Islet precursor cell (in vitro differentiated cells): ENCODE measurements at regions not wholly inside any gene's neighbourhood (a gene's known extent, or its start where the extent isn't known, plus 50 kb on each side); places are given as distances from the start of the nearest gene placed in this dataset.
"Not testable (repeated sequence)": the region's sequence is repeated elsewhere in the genome, so short reads cannot be mapped to it uniquely, and the experiment has no call there.

ENCODE experiments used
- DNase-seq: peaks from one replicate; pipeline ENCODE4 v3.0.0-alpha.2; 2018

- DNase-seq, result no peak
These were observed 106.5 kb downstream of the KLF13 start for GRCh38 chr15:31433091-31433490.

DNA sequence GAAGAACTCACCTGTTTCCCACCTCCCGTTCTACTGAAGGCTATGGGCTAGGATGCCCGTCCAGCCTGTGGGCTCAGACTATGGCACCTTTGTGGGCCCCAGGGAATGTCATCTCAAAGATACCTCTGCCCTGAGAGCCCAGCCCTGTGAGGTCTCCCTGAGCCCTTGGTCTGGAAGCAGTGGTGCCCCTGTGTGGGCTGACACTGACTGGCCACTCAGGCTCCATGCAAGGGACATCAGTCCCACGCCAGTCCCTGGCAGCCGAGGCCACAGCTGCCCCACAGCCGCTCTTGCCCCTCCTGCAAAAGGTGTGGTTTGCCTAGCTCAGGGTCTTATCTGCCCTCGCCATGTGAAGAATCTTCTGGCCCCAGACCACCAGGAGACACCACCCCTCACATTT, 106.9 kb downstream of the KLF13 start:
- no peak for DNase-seq

DNA sequence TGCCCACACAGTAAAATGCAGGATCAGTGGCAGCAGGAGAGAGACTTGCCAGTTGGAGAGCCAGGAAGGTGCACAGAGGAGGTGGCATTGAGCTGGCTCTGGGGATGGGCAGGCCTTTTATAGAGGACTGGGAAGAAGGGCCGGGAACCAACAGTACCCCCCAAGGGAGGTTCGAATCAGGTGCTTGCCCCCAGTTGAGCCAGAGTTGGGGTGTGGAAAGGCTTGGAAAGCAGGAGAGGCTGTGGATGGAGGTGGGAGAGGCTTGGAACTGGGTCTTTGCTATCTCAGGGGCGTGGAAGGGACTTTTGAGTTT, 107.6 kb downstream of the KLF13 start:
- no peak for DNase-seq

DNA sequence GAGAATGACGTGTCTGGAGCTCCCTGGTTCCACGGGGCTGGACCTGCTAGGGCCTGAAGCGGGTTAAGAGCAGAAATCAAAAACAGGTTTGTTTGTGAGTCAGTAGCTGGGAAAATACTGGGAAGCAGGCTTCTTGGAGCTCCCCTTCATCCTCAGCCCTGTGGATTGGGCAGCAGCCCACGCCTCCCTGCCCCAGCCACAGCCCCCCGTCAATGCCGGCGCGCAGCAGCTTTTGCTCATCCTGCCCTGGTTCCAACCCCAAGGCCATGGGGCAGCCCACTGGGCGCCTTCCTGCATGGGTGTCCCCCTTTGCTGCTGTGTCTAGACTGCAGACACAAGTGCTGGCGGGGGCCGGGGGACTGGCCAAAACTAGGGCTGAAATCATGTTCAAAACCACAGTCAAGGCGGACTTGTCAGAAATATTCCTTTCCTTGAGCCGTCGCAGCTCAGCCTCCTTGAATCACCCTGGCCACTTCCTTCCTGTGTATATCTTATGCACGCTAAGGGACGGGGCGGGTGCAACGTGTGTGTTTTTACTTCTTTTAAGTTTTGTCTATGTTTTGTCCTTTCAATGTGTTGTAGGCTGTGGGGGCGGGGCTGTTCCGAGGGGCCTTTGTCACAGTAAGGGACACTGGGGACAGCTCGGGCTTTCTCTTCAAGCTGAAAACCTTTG, 108.1 kb downstream of the KLF13 start:
- no peak for DNase-seq

DNA sequence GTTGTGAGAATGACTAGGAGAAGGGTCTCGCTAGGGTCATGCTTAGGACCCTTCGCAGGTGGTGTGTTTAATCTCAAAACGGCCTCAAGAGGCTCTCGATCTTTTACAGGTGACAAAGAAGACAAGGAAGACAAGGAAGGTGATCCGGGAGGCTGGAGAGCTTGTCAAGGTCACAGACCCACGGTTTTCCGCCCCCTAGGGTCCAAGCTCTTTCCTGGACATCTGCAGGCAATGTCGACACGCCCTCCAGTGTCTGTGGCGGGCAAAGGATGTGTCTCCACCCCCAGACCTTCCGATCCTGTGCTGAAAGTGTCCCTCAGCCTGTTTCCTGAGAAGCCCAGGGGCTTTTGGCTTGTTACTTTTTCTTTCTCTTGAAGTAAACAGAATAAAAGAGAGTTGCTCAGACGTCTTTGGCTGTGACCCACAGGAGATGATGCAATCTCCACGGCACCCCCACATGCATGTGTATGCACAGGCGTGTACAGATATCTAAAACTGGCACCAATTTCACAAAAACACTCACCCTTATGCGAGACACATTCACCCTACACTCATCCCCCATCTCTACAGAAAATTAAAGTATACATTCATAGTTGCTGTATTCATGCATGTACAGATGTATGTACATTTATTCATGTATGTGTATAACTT, 108.8 kb downstream of the KLF13 start:
- peak; percentile 90 for DNase-seq

DNA sequence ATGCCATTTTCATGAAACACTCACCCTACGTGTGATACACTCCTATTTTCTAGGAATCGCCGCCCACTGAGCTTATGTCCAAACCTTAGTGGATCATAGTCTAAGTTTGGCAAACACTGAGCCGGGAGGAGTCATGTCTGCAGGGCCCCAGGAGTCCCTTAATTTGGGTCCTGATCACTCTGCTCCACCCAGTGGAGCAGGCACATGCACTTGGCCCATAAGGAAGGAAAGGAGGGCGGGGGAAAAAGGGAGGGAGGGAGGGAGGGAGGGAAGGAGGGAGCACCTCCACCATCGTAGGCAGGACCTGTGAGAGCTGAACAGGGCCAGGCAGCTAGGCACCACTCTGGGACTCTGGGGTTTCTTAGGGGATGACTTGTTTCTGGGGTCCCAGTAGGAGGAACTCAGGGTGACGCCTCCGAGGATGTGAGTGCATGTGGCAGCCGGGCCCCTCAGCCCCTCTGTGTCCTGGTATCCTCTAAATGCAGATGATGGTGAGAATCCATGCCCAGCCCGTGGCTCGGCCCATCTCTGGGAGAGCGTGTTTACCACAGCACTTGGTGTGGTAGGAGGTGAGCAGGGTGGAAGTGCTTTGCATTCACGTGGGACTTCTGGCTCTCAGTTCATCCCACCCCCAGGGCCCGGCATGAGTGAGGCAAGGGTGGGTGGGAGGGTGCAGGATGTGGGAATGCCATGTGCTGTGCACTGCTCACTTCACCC, 109.4 kb downstream of the KLF13 start:
- DNase-seq, result no peak

DNA sequence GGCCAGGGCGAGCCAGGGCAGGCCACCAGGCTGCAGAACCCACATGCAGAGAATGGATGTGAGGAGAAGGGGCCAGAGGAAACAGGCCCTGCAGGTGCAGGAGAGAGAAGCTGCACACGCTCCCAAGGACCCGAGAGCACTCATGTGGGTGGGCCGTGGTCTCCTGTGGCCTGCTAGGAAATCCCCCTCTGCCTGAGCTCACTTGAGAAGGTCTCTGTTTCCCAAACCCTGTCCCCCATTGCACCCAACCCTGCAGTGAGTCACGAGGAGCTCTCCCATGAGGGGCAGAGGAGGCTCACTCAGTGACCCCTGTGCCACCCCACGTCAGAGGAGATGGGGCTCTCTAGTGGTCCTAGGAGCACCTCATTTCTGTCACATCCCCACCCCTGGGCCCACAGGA, 111.1 kb downstream of the KLF13 start:
- no peak for DNase-seq

DNA sequence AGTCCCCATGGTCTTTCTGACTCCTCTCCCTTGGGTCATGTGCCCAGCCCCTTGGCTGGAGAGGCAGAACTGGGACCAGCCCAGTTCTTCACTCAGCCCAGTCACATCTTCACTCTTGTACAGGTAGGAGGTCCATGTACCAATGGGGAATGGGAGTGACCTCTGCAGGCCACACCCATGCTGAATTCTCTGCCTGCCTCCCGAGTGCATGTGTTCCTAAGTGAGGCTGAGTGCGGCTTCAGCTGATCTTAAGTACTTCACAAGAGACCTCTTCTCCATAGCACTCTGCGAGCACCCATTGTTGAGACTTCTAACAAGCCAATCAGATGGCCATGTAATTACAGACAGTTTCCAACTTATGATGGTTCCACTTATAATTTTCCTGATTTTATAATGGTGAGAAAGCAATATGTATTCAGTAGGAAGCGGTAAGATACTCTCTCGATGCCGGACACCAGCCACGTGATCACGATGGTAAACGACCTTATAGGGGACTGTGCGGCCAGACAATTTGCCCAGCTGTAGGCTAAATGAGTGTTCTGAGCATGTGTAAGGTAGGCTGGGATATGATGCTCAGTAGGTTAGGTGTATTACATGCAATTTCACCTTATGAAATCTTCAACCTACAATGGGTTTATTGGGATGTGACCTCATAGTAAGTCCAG, 112.1 kb downstream of the KLF13 start:
- no peak for DNase-seq

GRCh38 chr15:31439328-31439727, 112.7 kb downstream of the KLF13 start:
- DNase-seq, result peak; percentile 77

- not testable (repeated sequence) for DNase-seq
These were observed 113.6 kb downstream of the KLF13 start for GRCh38 chr15:31440216-31440615.

- no peak for DNase-seq
These were observed 114.2 kb downstream of the KLF13 start for GRCh38 chr15:31440754-31441311.

DNA sequence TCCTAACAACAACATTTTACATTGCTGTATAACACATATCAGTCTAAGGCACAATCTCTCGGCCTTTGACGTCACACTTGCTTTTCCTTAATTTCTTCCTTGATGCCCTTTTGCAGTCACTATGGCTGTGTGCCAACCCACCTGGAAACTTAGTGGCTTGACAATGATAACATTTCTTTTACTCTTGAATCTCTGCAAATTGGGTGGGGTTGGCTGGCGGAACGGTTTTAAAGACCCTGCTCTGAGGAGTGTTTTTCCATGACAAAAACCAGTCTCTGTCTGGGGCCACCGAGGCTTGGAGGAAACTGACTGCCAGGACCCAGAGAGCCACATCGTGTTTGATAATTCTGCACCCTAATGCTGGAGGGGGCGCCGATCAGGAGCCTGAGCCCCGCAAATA, 115.6 kb downstream of the KLF13 start:
- no peak for DNase-seq

DNA sequence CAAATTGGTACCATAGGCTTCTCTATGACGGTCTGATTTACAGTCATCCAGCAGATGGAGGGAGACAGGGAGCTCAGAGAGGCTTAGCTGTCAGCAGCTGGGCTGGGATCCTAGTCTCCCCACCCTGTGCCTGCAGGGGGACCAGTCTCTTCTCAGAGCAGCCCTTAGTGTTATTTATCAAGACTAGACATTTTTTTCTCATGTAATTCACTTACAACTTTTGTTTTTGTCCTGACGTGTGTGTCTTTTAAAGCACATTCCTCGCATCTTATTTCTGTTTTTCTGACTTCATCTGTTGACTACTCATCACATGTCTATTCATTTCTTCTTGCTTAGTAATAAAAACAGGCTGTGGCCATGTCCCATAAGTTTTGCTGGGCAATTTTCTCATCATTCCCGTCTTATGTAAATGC, 116.1 kb downstream of the KLF13 start:
- DNase-seq, result no peak

GRCh38 chr15:31444844-31445243, 118.2 kb downstream of the KLF13 start:
- DNase-seq, result no peak

- no peak for DNase-seq
These were observed 119.9 kb downstream of the KLF13 start for GRCh38 chr15:31446546-31446945.

GRCh38 chr15:31447931-31448634, 121.4 kb downstream of the KLF13 start:
- no peak for DNase-seq

- DNase-seq, result no peak
These were observed 122.0 kb downstream of the KLF13 start for GRCh38 chr15:31448635-31448979.

GRCh38 chr15:31452595-31453557, 126.2 kb downstream of the KLF13 start:
- no peak for DNase-seq

DNA sequence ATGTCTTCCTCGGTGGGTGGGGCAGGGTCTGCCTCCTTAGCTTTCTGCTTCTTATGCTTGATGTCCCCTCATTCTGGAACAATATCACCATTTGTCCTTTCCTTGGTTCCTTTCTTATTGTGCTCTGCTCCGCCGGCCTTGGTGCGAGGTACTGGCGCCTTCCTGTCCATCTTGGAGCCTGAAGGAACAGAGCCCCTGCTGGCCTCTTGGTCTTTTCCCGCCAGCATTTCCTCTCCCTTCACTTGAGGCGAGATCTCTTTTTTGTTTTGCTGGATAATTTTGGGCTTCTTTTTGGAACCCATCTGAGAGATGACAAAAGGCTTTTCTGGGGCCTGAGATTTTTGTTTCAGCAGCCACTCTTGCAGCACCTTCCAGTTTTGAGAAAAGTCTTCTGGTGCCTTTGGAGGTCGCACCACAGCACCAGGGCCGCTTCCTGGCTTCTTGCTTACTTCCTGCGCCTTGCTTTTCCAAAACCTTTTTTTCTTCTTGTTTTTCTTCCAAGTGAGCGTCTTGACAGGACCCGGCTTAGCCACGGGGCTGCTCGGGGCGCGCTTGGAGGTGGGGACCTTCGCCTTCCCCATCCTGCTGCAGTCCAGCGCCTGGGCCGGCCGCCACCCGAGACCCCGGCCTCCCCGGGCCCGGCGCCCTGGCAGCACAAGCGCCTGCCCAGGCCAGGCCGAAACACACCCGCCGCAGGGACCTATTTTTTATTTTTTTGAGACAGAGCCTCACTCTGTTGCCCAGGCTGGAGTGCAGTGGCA, 127.1 kb downstream of the KLF13 start:
- DNase-seq, result no peak

GRCh38 chr15:31455499-31455898, 128.9 kb downstream of the KLF13 start:
- no peak for DNase-seq
